Aorta (tissue), 5 donors: ENCODE measurements at regions not wholly inside any gene's neighbourhood (a gene's known extent, or its start where the extent isn't known, plus 50 kb on each side); places are given as distances from the start of the nearest gene placed in this dataset.

Source experiments
- ATAC-seq: fragments of 200-7000 bp; cut with Tn5 transposase; one replicate; pipeline ENCODE4 v1.9.1; 2022; ENCODE audit warnings: moderate library complexity; ENCODE audit not compliant: low FRiP score
- DNase-seq, 2 donors: peaks; one replicate each; pipeline ENCODE4 v3.0.0-alpha.2; 2020
- H3K27ac ChIP-seq, 2 donors: one replicate each; pipeline ENCODE4 v1.5.1; 2013; ENCODE audit warnings: low read length in 2 of 2, mild to moderate bottlenecking in 2 of 2, moderate library complexity in 2 of 2, control low read depth in 1 of 2, inconsistent platforms in 1 of 2, low read depth in 1 of 2
- H3K27me3 ChIP-seq, 2 donors: one replicate each; pipeline ENCODE4 v1.6.1; 2013; ENCODE audit warnings: control low read depth in 1 of 2, low read length in 1 of 2, mild to moderate bottlenecking in 1 of 2, moderate library complexity in 1 of 2; ENCODE audit not compliant: insufficient read depth in 2 of 2, control insufficient read depth in 1 of 2
- H3K36me3 ChIP-seq, 2 donors: one replicate each; pipeline ENCODE4 v1.6.1; 2013; ENCODE audit warnings: control low read depth in 1 of 2, low read length in 1 of 2, mild to moderate bottlenecking in 1 of 2; ENCODE audit not compliant: insufficient read depth in 2 of 2, control insufficient read depth in 1 of 2
- H3K4me1 ChIP-seq, 2 donors: one replicate each; pipeline ENCODE4 v1.6.1; 2013; ENCODE audit warnings: low read length in 2 of 2, control low read depth in 1 of 2, mild to moderate bottlenecking in 1 of 2, moderate library complexity in 1 of 2; ENCODE audit not compliant: insufficient read depth in 2 of 2, control insufficient read depth in 1 of 2
- H3K4me3 ChIP-seq, 2 donors: one replicate each; pipeline ENCODE4 v1.5.1; 2013; ENCODE audit warnings: low read length in 2 of 2, control low read depth in 1 of 2, mild to moderate bottlenecking in 1 of 2
- H3K9me3 ChIP-seq: one replicate; pipeline ENCODE4 v1.6.1; 2013; ENCODE audit warnings: mild to moderate bottlenecking, low read length; ENCODE audit not compliant: control insufficient read depth
- WGBS, 2 donors: extraction: QIAGEN DNeasy Blood & Tissue Kit; methylation state at CpG; one replicate each; pipeline ENCODE4 v1.1.7; 2013; 5-methylcytosine and 5-hydroxymethylcytosine counted together
- intact Hi-C, 2 donors: fragments of 100-400 bp; cut with DNase I; formaldehyde crosslinking; loops; one replicate each; pipeline versions ENCODE4 v1.14.2 to v1.15.0; 2022
- donor health status: healthy with polysubstance abuse.
- donor health status: Bipolar disorder and iron deficiency.
- donor health status: DM: no; HTN: no; CAD: no.
- donor health status: DM: no; HTN: no; CAD: no.
- donor health status: DM: yes; HTN: yes; CAD: no.

DNA sequence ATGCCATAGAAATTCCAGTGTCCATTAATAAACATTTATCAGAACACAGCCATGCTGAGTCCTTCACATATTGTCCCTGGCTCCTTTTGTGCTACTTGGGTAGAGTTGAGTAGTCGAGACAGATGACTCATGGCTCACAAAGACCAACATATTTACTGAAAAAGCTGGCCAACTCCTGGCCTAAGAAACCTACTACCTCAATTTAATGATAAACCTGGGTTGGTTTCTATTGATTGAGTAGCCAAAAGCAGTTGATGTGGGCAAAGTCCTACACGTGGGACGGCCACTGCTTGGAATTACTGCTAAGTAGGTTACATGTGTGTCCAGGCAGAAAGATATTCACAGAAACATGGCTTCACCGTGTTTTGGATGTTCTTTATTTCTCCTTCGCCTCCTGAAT, 402.2 kb downstream of the NR2F2 start:
- H3K27me3 ChIP-seq = peaks cover 0 to 1% of the 10 kb centered on the region in 2 donors
- 80% methylated on average over 5 of the region's 5 CpGs for WGBS, 2 donors
- H3K4me1 ChIP-seq = no peaks in the 10 kb centered on the region
- no peak overlapping the region for H3K27ac ChIP-seq
- intact Hi-C loops = no loop called here
- DNase-seq = no peak
- no peak for ATAC-seq
- H3K4me3 ChIP-seq = no peak overlapping the region
- H3K9me3 ChIP-seq = peaks cover 2% of the 10 kb centered on the region
- H3K36me3 ChIP-seq = no peaks in the 10 kb centered on the region

DNA sequence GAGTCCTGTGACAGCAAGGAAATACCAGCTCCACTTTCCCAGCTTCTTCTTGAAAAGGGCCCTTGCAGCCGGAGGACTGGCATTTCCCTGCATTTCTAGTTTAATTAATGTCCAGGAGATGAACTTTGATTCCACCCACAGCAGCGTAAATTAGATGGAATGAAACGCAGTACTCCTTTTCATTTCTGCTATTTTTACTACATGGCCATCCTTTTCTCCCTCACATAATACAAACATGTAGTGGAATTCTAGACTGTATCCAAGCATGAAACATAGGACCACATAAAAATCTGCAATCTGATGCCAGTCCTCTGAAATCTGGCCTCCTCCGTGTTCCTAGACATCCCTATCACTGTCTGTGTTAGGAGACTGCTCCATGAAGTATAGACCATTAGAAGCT, 403.2 kb downstream of the NR2F2 start:
- peaks cover 0 to 1% of the 10 kb centered on the region in 2 donors for H3K27me3 ChIP-seq
- H3K36me3 ChIP-seq = no peaks in the 10 kb centered on the region
- DNase-seq (no peak), ATAC-seq (no peak)
- peaks cover 2% of the 10 kb centered on the region for H3K9me3 ChIP-seq
- WGBS, 2 donors = 49 to 50% methylated on average over 4 of the region's 4 CpGs
- intact Hi-C loops = no loop called here
- H3K4me1 ChIP-seq = no peaks in the 10 kb centered on the region
- no peak overlapping the region for H3K4me3 ChIP-seq
- H3K27ac ChIP-seq = no peak overlapping the region

DNA sequence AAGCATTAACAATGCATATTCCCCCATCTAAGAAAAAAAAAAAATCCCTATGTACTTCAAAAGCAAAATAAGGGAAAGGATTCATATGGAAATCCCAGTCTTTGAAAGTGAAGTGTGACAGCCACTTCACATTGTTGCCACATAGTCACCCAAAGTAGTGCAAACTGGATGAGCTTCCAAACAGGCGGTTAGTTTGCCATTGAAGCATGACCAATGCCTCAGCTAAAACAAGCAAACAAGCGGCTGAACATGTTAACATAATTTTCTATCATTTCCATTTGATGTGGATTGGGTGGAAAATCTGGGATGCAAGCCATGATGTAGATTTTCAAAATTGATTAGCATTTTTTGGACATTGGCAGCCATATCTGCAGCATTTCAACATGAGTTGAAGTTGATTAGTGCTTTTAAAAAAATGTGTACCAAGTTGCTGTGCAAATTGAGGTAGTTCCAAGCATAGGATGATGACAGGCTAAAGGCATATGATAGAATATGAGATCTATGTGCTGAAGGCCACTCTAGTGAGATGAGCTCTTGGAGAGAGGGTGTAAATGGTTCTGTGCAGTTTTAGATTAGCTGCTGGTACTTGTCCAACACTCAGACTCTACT, 405.2 kb downstream of the NR2F2 start:
- Histone ChIP-seq H3K4me1 (no peaks in the 10 kb centered on the region), H3K36me3 (no peaks in the 10 kb centered on the region), H3K27me3 (peaks cover 0 to 1% of the 10 kb centered on the region in 2 donors), H3K27ac (no peak overlapping the region), H3K4me3 (no peak overlapping the region), H3K9me3 (peaks cover 2% of the 10 kb centered on the region)
- WGBS, 2 donors = 51 to 72% methylated on average over 2 of the region's 2 CpGs
- intact Hi-C loops = no loop called here
- DNase-seq (no peak), ATAC-seq (no peak)

DNA sequence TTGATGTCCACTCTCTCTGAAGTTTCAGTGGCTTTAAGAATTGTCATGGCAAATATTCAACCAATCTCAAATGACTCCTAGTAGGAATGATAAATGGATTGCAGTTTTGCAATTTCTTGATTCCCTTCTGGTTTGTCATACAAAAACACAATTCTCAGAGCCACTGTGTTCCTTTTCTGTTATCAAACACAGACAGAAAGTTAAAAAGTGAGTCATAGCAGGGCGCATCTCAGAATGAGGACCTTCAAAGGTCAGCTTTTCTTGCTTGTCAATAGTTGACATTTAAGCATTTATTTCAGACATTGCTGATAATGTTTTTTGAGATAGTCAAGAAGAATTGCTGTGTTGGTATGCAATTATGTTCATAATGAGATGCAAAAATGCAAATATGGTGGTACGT, 405.9 kb downstream of the NR2F2 start:
- Histone ChIP-seq H3K27me3 (peaks cover 0 to 1% of the 10 kb centered on the region in 2 donors), H3K36me3 (no peaks in the 10 kb centered on the region), H3K4me1 (no peaks in the 10 kb centered on the region), H3K4me3 (no peak overlapping the region), H3K9me3 (peaks cover 2% of the 10 kb centered on the region), H3K27ac (no peak overlapping the region)
- DNase-seq = no peak
- intact Hi-C loops = no loop called here
- ATAC-seq = no peak
- whole genome bisulfite sequencing, 2 donors = 79 to 90% methylated on average over 2 of the region's 2 CpGs

DNA sequence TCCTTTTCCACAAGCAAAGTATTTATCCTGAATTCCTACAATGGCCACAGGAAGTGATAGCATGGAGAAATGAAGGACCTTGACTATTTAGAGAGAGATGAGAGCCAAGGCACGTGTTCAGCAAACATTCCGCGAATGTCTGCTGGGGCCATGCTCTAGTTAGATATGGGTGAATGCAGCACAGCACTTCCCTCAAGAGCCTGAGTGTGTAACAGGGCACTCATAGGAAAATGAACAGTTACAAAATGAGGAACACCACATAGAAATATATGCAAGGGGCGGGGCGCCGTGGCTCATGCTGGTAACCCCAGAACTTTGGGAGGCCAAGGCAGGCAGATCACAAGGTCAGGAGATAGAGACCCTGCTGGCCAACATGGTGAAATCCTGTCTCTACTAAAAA, 406.9 kb downstream of the NR2F2 start:
- H3K4me3 ChIP-seq = no peak overlapping the region
- peak in 1 of 2 donors; percentile 51 for DNase-seq
- H3K9me3 ChIP-seq = peaks cover 2% of the 10 kb centered on the region
- ATAC-seq = no peak
- peaks cover 0 to 1% of the 10 kb centered on the region in 2 donors for H3K27me3 ChIP-seq
- 82 to 84% methylated on average over 6 of the region's 6 CpGs for WGBS, 2 donors
- H3K36me3 ChIP-seq = no peaks in the 10 kb centered on the region
- intact Hi-C loops = no loop called here
- H3K4me1 ChIP-seq = no peaks in the 10 kb centered on the region
- H3K27ac ChIP-seq = no peak overlapping the region

DNA sequence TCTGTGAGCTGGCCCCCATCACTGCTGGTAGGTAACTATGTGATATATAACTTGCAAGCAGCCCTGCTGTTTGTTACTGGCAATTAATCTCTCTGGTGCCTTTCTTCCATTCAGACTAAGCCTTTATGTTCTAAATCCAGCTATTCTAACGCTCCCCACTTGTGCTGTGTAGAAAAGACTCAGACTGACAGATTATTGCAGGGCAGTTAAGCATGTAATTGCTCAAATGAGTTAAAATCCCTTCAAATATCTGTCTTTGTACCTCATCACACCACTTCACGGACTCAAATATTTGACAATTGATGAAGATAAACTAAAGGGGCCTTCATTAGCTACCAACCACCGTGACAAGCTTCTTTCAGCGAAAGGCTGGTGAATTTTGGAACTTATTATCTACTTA, 416.2 kb downstream of the NR2F2 start:
- no peak for ATAC-seq
- no peaks in the 10 kb centered on the region for H3K27me3 ChIP-seq
- no peaks in the 10 kb centered on the region for H3K36me3 ChIP-seq
- no peak overlapping the region for H3K27ac ChIP-seq
- no peaks in the 10 kb centered on the region for H3K9me3 ChIP-seq
- no peak overlapping the region for H3K4me3 ChIP-seq
- no peak for DNase-seq
- intact Hi-C loops = no loop called here
- no peaks in the 10 kb centered on the region for H3K4me1 ChIP-seq
- WGBS, 2 donors = 26 to 35% methylated on average over 4 of the region's 4 CpGs

DNA sequence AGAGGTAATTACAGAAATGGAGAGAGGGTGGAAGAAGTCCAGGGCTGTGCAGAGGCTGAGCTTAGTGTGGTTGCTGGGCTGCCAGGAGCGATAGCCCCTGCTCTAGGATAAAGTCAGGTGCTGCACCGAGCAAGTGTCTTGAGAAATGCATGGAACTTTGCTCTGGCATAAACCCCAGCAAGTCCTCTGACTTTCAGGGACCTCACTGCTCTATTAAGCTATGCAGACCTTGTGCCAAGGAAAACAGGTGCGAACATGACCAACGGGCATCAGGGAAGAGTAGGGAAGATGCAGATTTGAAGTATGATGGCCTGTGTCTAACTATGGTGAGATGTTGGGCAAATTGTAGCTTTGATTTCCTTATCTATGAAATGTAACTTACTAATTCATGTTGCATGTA, 416.8 kb downstream of the NR2F2 start:
- H3K4me1 ChIP-seq = no peaks in the 10 kb centered on the region
- no peaks in the 10 kb centered on the region for H3K36me3 ChIP-seq
- no peaks in the 10 kb centered on the region for H3K27me3 ChIP-seq
- H3K27ac ChIP-seq = no peak overlapping the region
- no peak for DNase-seq
- H3K4me3 ChIP-seq = no peak overlapping the region
- 42 to 44% methylated on average over 4 of the region's 4 CpGs for WGBS, 2 donors
- H3K9me3 ChIP-seq = no peaks in the 10 kb centered on the region
- ATAC-seq = no peak
- intact Hi-C loops = no loop called here

DNA sequence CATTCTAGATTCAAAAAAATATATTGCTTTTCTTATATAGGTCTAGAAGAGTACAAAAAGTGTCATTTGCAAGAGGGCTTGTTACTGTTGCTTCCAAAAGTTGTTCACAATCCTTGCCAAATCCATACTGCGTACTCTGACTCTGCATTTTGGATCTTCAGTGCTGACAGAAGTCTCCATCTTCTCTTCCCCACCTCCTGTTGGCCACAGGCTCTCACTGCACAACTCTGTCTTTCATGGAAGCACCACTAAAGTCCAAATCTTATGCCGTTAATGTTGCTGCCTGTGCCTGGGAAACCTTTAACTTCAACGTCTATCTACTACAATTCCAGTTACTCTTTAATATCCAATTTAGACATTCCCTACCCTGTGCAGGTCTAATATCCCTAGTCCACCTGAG, 419.9 kb downstream of the NR2F2 start:
- DNase-seq = no peak
- ATAC-seq = no peak
- no peak overlapping the region for H3K27ac ChIP-seq
- no peaks in the 10 kb centered on the region for H3K27me3 ChIP-seq
- intact Hi-C loops = no loop called here
- 81 to 84% methylated on average over 3 of the region's 3 CpGs for WGBS, 2 donors
- H3K36me3 ChIP-seq = no peaks in the 10 kb centered on the region
- no peak overlapping the region for H3K4me3 ChIP-seq
- no peaks in the 10 kb centered on the region for H3K4me1 ChIP-seq
- H3K9me3 ChIP-seq = no peaks in the 10 kb centered on the region

DNA sequence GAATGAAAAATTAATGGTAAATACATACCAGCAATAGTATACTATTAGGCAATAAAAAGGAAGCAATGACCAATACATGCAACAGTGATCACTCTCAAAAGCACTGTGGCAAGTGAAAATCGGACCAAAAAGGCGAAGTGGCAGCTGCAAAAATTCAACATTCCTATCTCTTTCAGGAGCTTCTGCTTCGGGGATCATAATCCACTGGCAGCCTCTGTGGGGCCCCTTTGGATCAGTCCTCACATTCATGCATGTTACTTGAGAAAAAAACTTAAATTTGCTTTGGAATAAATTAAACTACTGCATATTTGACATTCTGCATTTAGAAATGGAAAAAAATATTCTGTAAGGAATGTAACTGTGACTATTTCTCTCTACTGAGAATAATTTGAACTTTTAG, 425.6 kb downstream of the NR2F2 start:
- 55 to 70% methylated on average over 3 of the region's 3 CpGs for WGBS, 2 donors
- no peak overlapping the region for H3K27ac ChIP-seq
- DNase-seq (no peak), ATAC-seq (no peak)
- no peaks in the 10 kb centered on the region for H3K36me3 ChIP-seq
- no peaks in the 10 kb centered on the region for H3K9me3 ChIP-seq
- no peaks in the 10 kb centered on the region for H3K4me1 ChIP-seq
- intact Hi-C loops = no loop called here
- no peak overlapping the region for H3K4me3 ChIP-seq
- H3K27me3 ChIP-seq = no peaks in the 10 kb centered on the region
